H1 (cell line): ENCODE measurements at regions not wholly inside any gene's neighbourhood (a gene's known extent, or its start where the extent isn't known, plus 50 kb on each side); places are given as distances from the start of the nearest gene placed in this dataset.

ENCODE experiments used
- ATF2 ChIP-seq: IDR thresholded peaks from 2 replicates; pipeline ENCODE4 v1.6.1; 2012; ENCODE audit warnings: low read length, inconsistent platforms
- SRF ChIP-seq: IDR thresholded peaks from 2 replicates; pipeline ENCODE4 v1.6.1; 2011; ENCODE audit warnings: mild to moderate bottlenecking, low read depth, low read length, moderate library complexity

- no peak for TF ChIP-seq SRF
- no peak for TF ChIP-seq ATF2
Measured at GRCh38 chr12:22800332-22800731, 175.4 kb downstream of the ETNK1 start (continued).
